ENCODE measurements at regions not wholly inside any gene's neighbourhood (a gene's known extent, or its start where the extent isn't known, plus 50 kb on each side); places are given as distances from the start of the nearest gene placed in this dataset.

DNA sequence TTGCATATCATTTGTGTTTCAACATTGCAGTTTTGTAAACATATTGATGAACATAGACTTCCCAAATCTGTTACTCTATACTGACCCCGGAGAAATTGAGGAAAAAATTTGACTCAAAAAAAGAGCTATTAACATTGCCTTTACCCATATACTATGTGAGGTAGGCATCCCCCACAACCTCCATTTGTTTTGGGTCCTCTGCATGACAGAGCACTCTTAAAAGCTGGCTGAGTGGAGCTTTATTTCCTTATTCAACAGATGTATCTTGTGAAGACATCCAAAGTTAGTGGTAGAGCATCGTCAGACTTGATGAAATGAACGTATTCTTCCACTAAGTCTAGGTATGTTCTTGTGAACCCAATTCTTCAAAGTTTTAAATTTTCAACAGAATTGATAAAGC lies 310.5 kb downstream of the CDH9 start:
- H3K27me3 ChIP-seq: no peaks in the 10 kb centered on the region
- no peak overlapping the region for H3K4me3 ChIP-seq
- H3K9me3 ChIP-seq: no peaks in the 10 kb centered on the region
- TF ChIP-seq, protein P1, sequence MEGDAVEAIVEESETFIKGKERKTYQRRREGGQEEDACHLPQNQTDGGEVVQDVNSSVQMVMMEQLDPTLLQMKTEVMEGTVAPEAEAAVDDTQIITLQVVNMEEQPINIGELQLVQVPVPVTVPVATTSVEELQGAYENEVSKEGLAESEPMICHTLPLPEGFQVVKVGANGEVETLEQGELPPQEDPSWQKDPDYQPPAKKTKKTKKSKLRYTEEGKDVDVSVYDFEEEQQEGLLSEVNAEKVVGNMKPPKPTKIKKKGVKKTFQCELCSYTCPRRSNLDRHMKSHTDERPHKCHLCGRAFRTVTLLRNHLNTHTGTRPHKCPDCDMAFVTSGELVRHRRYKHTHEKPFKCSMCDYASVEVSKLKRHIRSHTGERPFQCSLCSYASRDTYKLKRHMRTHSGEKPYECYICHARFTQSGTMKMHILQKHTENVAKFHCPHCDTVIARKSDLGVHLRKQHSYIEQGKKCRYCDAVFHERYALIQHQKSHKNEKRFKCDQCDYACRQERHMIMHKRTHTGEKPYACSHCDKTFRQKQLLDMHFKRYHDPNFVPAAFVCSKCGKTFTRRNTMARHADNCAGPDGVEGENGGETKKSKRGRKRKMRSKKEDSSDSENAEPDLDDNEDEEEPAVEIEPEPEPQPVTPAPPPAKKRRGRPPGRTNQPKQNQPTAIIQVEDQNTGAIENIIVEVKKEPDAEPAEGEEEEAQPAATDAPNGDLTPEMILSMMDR (IDR thresholded peaks at IDR 0.05): no peak
- WGBS, 2 donors: 48 to 66% methylated on average over 3 of the region's 3 CpGs
- no peaks in the 10 kb centered on the region for H3K4me1 ChIP-seq
- DNase-seq (no peak), ATAC-seq (no peak), FAIRE-seq (no peak)
- no peak overlapping the region for H3K27ac ChIP-seq
- intact Hi-C loops (cut with DNase I): no loop called here
- no peaks in the 10 kb centered on the region for H3K36me3 ChIP-seq

DNA sequence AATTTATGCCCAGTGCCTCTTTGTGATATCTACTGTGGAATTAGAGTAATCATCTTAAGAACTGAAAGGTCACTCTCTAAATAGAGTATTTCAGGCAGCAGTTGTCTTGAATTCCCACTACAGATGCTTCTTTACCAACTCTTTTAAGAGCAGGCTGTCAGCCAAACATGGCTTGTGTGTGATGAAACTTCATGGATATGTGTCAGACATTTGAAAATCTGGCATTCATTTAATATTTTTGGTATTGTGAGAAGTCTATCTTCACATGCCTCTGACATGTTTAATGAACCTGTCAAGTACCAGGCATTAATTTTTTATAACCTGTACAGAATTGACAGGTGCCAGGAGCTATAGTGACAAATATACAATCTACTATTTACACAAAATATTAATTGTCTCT lies 318.6 kb downstream of the CDH9 start:
- TF ChIP-seq, protein P1 (IDR thresholded peaks at IDR 0.05): no peak
- Histone ChIP-seq H3K27me3 (no peaks in the 10 kb centered on the region), H3K9me3 (no peaks in the 10 kb centered on the region), H3K4me3 (no peak overlapping the region), H3K4me1 (no peaks in the 10 kb centered on the region), H3K27ac (no peak overlapping the region), H3K36me3 (no peaks in the 10 kb centered on the region)
- no peak for ATAC-seq
- FAIRE-seq: no peak
- no peak for DNase-seq
- intact Hi-C loops (cut with DNase I): no loop called here

GRCh38 chr5:26700759-26701384 lies 337.5 kb downstream of the CDH9 start:
- WGBS, 2 donors: 35 to 50% methylated on average over 2 of the region's 2 CpGs
- H3K36me3 ChIP-seq: no peaks in the 10 kb centered on the region
- no peaks in the 10 kb centered on the region for H3K27me3 ChIP-seq
- intact Hi-C loops (cut with DNase I): no loop called here
- no peaks in the 10 kb centered on the region for H3K9me3 ChIP-seq
- no peak overlapping the region for H3K4me3 ChIP-seq
- no peak for DNase-seq
- TF ChIP-seq, protein P1 (IDR thresholded peaks at IDR 0.05): peak in 1 of 4 donors; percentile 19
- no peak for FAIRE-seq
- H3K4me1 ChIP-seq: no peaks in the 10 kb centered on the region
- H3K27ac ChIP-seq: no peak overlapping the region
- no peak for ATAC-seq

DNA sequence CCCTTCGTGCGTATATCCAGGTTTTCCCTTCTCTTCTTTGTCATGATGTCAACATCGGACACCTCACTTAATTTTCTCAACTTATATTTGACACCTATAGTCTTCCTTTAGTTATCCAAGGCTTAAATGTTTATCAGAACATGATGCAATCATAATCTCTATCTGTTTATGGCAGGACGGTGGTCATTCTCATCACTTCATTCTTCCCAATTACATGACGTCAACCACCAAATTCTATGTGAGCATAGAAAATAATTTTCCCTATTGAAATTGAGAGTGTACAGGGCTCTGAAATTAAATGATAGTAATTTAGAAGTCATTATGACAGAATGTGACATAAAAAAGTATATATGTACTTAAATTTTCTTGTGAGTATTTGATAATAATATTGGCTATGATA lies 345.4 kb downstream of the CDH9 start:
- Histone ChIP-seq H3K36me3 (no peaks in the 10 kb centered on the region), H3K27ac (no peak overlapping the region), H3K27me3 (no peaks in the 10 kb centered on the region), H3K4me1 (no peaks in the 10 kb centered on the region), H3K4me3 (no peak overlapping the region), H3K9me3 (no peaks in the 10 kb centered on the region)
- FAIRE-seq (no peak), DNase-seq (no peak), ATAC-seq (no peak)
- 61 to 66% methylated on average over 5 of the region's 5 CpGs for WGBS, 2 donors
- TF ChIP-seq, protein P1 (IDR thresholded peaks at IDR 0.05): no peak
- intact Hi-C loops (cut with DNase I): no loop called here

DNA sequence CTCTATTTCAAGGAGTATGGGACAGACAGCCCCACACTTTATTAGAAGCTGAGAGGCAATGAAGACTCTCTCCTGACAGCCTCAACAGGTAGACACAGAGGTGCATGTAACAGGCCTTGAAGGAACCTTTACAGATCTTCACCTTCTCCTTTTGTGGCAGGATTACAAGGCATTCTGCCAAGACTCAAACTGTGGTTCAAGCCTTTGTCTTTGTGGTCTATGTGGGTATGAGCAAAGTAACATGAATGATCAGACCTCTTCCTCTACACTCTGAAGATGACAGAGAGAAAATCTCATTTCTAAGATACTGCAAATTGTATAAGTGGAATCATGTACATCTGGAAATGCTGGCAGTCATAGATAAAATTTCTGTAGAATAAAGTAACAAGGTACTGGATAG lies 346.9 kb downstream of the CDH9 start:
- no peak overlapping the region for H3K4me3 ChIP-seq
- H3K9me3 ChIP-seq: no peaks in the 10 kb centered on the region
- H3K36me3 ChIP-seq: no peaks in the 10 kb centered on the region
- intact Hi-C loops (cut with DNase I): no loop called here
- H3K4me1 ChIP-seq: no peaks in the 10 kb centered on the region
- FAIRE-seq (no peak), ATAC-seq (no peak), DNase-seq (no peak)
- no peak overlapping the region for H3K27ac ChIP-seq
- H3K27me3 ChIP-seq: no peaks in the 10 kb centered on the region
- TF ChIP-seq, protein P1 (IDR thresholded peaks at IDR 0.05): no peak

All from pancreas (tissue), 10 donors.